VCaP (cell line): ENCODE measurements at regions not wholly inside any gene's neighbourhood (a gene's known extent, or its start where the extent isn't known, plus 50 kb on each side); places are given as distances from the start of the nearest gene placed in this dataset.

Experiments used
- H3K27ac ChIP-seq: fragments of 450-650 bp; 2 replicates; pipeline ENCODE4 v1.5.1; 2017
- CTCF ChIP-seq: fragments of 450-650 bp; conservative IDR thresholded peaks from 2 replicates; pipeline ENCODE4 v1.5.1; 2017; ENCODE audit warnings: mild to moderate bottlenecking, moderate library complexity

DNA sequence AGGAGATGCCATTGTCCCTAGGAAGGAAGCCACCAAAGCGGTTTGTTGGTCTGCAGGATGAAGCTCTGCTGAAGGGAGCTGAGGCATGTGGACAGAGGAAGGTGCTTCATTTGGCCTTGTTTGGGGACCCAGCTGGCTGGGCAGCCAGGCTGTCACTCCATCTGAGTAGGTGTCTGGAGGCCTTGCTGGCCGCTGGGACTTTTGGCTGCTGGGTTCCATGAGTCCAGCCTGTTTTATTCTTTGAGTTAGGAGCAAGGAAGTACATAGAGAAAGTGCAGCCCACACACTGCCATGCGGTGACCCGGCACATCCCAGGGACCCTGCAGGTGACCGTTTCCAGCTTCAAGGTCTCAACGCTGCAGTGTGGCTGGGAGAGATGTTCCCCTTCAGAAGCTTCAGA is 251.2 kb upstream of the IRX4 start:
- H3K27ac ChIP-seq = no peak overlapping the region
- TF ChIP-seq CTCF = no peak

GRCh38 chr5:2133080-2133479 is 250.4 kb upstream of the IRX4 start:
- H3K27ac ChIP-seq = no peak overlapping the region
- no peak for TF ChIP-seq CTCF

DNA sequence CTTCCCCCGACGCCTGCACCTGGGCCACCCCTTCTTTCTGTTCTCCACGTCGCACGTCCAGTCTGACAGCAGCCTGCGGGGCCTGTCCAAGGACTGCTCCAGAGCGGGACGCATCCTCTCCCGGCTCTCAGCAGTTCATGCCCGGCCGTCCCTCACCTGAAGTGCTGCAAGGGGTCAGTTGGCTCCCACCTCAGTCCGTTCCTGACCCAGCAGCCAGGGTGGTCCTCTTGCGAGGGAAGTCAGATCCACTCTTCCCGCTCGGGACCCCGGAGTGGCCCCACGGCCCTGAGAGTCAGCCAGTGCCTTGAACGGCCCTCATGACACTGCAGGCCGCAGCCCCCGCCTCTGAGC is 249.7 kb upstream of the IRX4 start:
- no peak for TF ChIP-seq CTCF
- H3K27ac ChIP-seq = no peak overlapping the region

GRCh38 chr5:2131826-2132496 is 249.2 kb upstream of the IRX4 start:
- no peak overlapping the region for H3K27ac ChIP-seq
- TF ChIP-seq CTCF = no peak

DNA sequence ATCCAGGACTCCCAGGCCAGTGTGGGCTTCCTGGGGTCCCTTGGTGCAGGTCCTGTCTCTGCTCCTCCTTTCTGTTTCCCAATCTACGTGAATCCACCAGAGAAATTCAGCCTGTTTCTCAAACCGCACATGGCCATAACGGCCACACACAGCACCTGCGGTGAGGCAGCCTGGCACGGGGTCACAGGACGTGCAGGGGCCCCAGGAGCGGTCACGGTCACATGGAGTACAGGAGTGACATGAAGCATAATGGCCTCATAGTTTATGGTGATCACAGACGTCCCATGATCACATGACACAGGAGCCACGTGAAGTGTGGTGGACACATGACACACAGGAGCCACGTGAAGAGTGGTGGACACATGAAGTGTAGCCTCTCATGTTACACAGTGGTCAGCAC is 248.5 kb upstream of the IRX4 start:
- no peak overlapping the region for H3K27ac ChIP-seq
- TF ChIP-seq CTCF = no peak

DNA sequence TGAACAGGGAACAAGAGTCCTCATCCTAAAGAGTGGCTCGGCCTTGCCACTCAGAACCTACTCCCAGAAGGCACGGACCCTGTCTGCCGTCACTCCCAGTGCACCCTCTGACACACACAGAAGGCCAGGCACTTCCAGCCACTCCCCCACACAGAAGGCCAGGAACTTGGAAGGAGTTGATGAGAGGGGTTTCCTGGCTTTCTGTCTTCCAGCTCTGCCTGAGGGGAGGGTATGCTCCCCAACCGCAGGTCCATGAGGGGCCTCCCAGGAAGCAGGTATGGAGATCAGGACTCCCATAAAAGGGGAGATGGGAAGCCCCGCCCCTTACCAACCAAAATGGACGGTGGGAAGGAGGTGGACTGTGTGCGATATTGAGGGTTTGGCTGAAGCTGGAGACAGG is 247.6 kb upstream of the IRX4 start:
- H3K27ac ChIP-seq = no peak overlapping the region
- no peak for TF ChIP-seq CTCF

GRCh38 chr5:2129568-2130272 is 247.0 kb upstream of the IRX4 start:
- H3K27ac ChIP-seq = no peak overlapping the region
- no peak for TF ChIP-seq CTCF
